GM23338 (cell line): ENCODE measurements at regions not wholly inside any gene's neighbourhood (a gene's known extent, or its start where the extent isn't known, plus 50 kb on each side); places are given as distances from the start of the nearest gene placed in this dataset.

Experiments used
- ATAC-seq: fragments of 200-7000 bp; cut with Tn5 transposase; 3 replicates; pipeline ENCODE4 v1.9.1; 2020
- DNase-seq: peaks from one replicate; pipeline ENCODE4 v3.0.0-alpha.2; 2015; ENCODE audit warnings: low spot score
- H2AFZ ChIP-seq: fragments of 200-600 bp; sonication (generic); 2 replicates; pipeline ENCODE4 v1.8.0; 2016; ENCODE audit warnings: antibody characterized with exemption, mild to moderate bottlenecking, moderate library complexity
- H3F3A ChIP-seq: fragments of 200-600 bp; sonication (generic); replicated peaks from 2 replicates; pipeline ENCODE4 v1.8.0; 2017; ENCODE audit warnings: antibody characterized with exemption, mixed run types, low read depth
- H3K27ac ChIP-seq: fragments of 200-600 bp; sonication (generic); 2 replicates; pipeline ENCODE4 v1.6.1; 2016; ENCODE audit warnings: low read depth
- H3K27me3 ChIP-seq: fragments of 200-600 bp; sonication (generic); 2 replicates; pipeline ENCODE4 v1.8.0; 2016; ENCODE audit warnings: mild to moderate bottlenecking, mixed run types, moderate library complexity; ENCODE audit not compliant: insufficient read depth
- H3K36me3 ChIP-seq: fragments of 200-600 bp; sonication (generic); 2 replicates; pipeline ENCODE4 v1.8.0; 2016; ENCODE audit warnings: mild to moderate bottlenecking; ENCODE audit not compliant: insufficient read depth
- H3K4me1 ChIP-seq: fragments of 200-600 bp; sonication (generic); 2 replicates; pipeline ENCODE4 v1.8.0; 2016; ENCODE audit warnings: mild to moderate bottlenecking, moderate library complexity; ENCODE audit not compliant: insufficient read depth
- H3K4me2 ChIP-seq: fragments of 200-600 bp; sonication (generic); 2 replicates; pipeline ENCODE4 v1.7.1; 2017; ENCODE audit warnings: mixed run types
- H3K4me3 ChIP-seq: fragments of 200-600 bp; sonication (generic); 2 replicates; pipeline ENCODE4 v1.6.1; 2016; ENCODE audit warnings: mixed run types
- H3K79me2 ChIP-seq: fragments of 200-600 bp; sonication (generic); replicated peaks from 2 replicates; pipeline ENCODE4 v1.8.0; 2017; ENCODE audit warnings: mild to moderate bottlenecking; ENCODE audit not compliant: insufficient read depth
- H3K9me2 ChIP-seq: fragments of 200-600 bp; sonication (generic); 2 replicates; pipeline ENCODE4 v1.8.0; 2017; ENCODE audit not compliant: insufficient read depth
- H4K20me1 ChIP-seq: fragments of 200-600 bp; sonication (generic); replicated peaks from 2 replicates; pipeline ENCODE4 v1.8.0; 2017; ENCODE audit warnings: mild to moderate bottlenecking; ENCODE audit not compliant: insufficient read depth
- H3K27ac Mint-ChIP-seq: 2 replicates; pipeline ENCODE4 v1.8.0; 2020; ENCODE audit warnings: inconsistent platforms, mild to moderate bottlenecking, moderate library complexity, mixed read lengths
- H3K27me3 Mint-ChIP-seq: 3 replicates; pipeline ENCODE4 v1.8.0; 2022; ENCODE audit warnings: low read depth, mild to moderate bottlenecking, moderate library complexity, mixed read lengths, inconsistent platforms; ENCODE audit not compliant: insufficient read depth, poor library complexity
- H3K36me3 Mint-ChIP-seq: 3 replicates; pipeline ENCODE4 v1.8.0; 2021; ENCODE audit warnings: low read depth, mild to moderate bottlenecking, inconsistent platforms, moderate library complexity, mixed read lengths
- H3K4me1 Mint-ChIP-seq: 3 replicates; pipeline ENCODE4 v1.8.0; 2020; ENCODE audit warnings: mild to moderate bottlenecking, inconsistent platforms, mixed read lengths
- H3K4me3 Mint-ChIP-seq: 3 replicates; pipeline ENCODE4 v1.8.0; 2021; ENCODE audit warnings: moderate library complexity, mild to moderate bottlenecking, inconsistent platforms, mixed read lengths
- H3K9me3 Mint-ChIP-seq: 3 replicates; pipeline ENCODE4 v1.8.0; 2020; ENCODE audit warnings: moderate library complexity, mild to moderate bottlenecking, inconsistent platforms, mixed read lengths
- CTCF ChIP-seq, 2 experiments: fragments of 200-600 bp in 1 of 2; sonication (generic) in 1 of 2; conservative IDR thresholded peaks; 2 replicates each; pipeline versions ENCODE4 v1.5.1 to v1.6.1; 2016 to 2017; ENCODE audit warnings: antibody characterized with exemption in 2 of 2, low read depth in 2 of 2, mild to moderate bottlenecking in 2 of 2, moderate library complexity in 1 of 2
- ETS1 ChIP-seq: IDR thresholded peaks from 2 replicates; pipeline ENCODE4 v1.6.1; 2016; ENCODE audit warnings: antibody characterized with exemption
- NANOG ChIP-seq: IDR thresholded peaks from 2 replicates; pipeline ENCODE4 v1.6.1; 2016; ENCODE audit warnings: antibody characterized with exemption, borderline replicate concordance
- POLR2AphosphoS5 ChIP-seq: IDR thresholded peaks from 2 replicates; pipeline ENCODE4 v1.6.1; 2016; ENCODE audit warnings: antibody characterized with exemption, low read depth
- REST ChIP-seq: IDR thresholded peaks from one replicate; pipeline ENCODE4 v1.6.1; 2018; ENCODE audit warnings: antibody characterized with exemption; ENCODE audit not compliant: unreplicated experiment
- STAT1 ChIP-seq: IDR thresholded peaks from one replicate; pipeline ENCODE4 v1.6.1; 2016; ENCODE audit warnings: antibody characterized with exemption; ENCODE audit not compliant: unreplicated experiment
- ZNF114 ChIP-seq: fragments of 250-450 bp; sonication (Bioruptor Pico); IDR thresholded peaks from 2 replicates; pipeline ENCODE4 v1.5.0; 2020; ENCODE audit warnings: mild to moderate bottlenecking, moderate library complexity
- ZNF331 ChIP-seq: fragments of 250-450 bp; sonication (Bioruptor Pico); IDR thresholded peaks from 2 replicates; pipeline ENCODE4 v1.5.0; 2020; ENCODE audit warnings: low read depth, mild to moderate bottlenecking, moderate library complexity

GRCh38 chr4:55184600-55185523 lies 59.5 kb upstream of the KDR start:
- Mint-ChIP-seq H3K27me3 (peaks cover 7% of the 10 kb centered on the region), H3K4me3 (no peak overlapping the region), H3K4me1 (peaks cover 64% of the 10 kb centered on the region), H3K27ac (peak overlapping the region; percentile 61; the same call in 1 of the 2 replicates), H3K9me3 (peaks cover 10% of the 10 kb centered on the region; the same call in 2 of the 3 replicates), H3K36me3 (peaks cover 15% of the 10 kb centered on the region)
- H3K9me2 ChIP-seq = peaks cover 6% of the 10 kb centered on the region; the same call in 1 of the 2 replicates
- no peaks in the 10 kb centered on the region for H3F3A ChIP-seq
- H2AFZ ChIP-seq = no peak overlapping the region
- H3K27me3 ChIP-seq = no peaks in the 10 kb centered on the region
- no peak overlapping the region for H3K4me3 ChIP-seq
- ATAC-seq = peak; percentile 77
- no peaks in the 10 kb centered on the region for H3K79me2 ChIP-seq
- no peak overlapping the region for H3K27ac ChIP-seq
- H4K20me1 ChIP-seq = no peaks in the 10 kb centered on the region
- TF ChIP-seq REST = no peak
- no peak for TF ChIP-seq ETS1
- peak; percentile 87 to 98 for TF ChIP-seq CTCF (conservative IDR thresholded peaks at IDR 0.05; ENCODE audit: low read depth in 2 of 2)
- no peak for TF ChIP-seq STAT1
- TF ChIP-seq ZNF331 = no peak
- no peak for TF ChIP-seq POLR2AphosphoS5
- TF ChIP-seq NANOG = no peak
- TF ChIP-seq ZNF114 = no peak
- H3K36me3 ChIP-seq = no peaks in the 10 kb centered on the region
- peaks cover 45% of the 10 kb centered on the region for H3K4me1 ChIP-seq
- no peak overlapping the region for H3K4me2 ChIP-seq
- DNase-seq = peak; percentile 80
